ENCODE measurements at regions not wholly inside any gene's neighbourhood (a gene's known extent, or its start where the extent isn't known, plus 50 kb on each side); places are given as distances from the start of the nearest gene placed in this dataset.

DNA sequence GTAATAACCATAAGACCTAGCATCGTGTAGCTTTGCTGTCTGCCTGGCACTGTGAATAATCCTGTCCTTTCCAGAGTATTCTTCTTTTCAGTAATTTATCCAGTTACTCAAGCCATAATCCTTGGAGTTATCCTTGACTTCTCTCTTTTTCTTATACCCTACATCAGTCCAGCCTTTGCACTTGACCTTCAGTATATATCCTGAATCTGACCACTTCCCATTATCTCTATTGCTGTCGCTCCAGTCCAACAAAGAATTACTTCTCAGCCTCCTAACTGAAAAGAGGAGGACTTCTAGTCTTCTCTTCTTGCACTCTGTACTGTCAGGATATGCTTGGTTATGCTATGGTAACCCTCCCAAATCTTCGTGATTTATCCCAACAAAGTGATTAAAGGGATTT is 393.8 kb downstream of the SHQ1 start:
- TF ChIP-seq, protein P1, sequence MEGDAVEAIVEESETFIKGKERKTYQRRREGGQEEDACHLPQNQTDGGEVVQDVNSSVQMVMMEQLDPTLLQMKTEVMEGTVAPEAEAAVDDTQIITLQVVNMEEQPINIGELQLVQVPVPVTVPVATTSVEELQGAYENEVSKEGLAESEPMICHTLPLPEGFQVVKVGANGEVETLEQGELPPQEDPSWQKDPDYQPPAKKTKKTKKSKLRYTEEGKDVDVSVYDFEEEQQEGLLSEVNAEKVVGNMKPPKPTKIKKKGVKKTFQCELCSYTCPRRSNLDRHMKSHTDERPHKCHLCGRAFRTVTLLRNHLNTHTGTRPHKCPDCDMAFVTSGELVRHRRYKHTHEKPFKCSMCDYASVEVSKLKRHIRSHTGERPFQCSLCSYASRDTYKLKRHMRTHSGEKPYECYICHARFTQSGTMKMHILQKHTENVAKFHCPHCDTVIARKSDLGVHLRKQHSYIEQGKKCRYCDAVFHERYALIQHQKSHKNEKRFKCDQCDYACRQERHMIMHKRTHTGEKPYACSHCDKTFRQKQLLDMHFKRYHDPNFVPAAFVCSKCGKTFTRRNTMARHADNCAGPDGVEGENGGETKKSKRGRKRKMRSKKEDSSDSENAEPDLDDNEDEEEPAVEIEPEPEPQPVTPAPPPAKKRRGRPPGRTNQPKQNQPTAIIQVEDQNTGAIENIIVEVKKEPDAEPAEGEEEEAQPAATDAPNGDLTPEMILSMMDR (IDR thresholded peaks at IDR 0.05): no peak
- no peak for TF ChIP-seq POLR2A (IDR thresholded peaks at IDR 0.05)

Measured in right lobe of liver (tissue), 4 donors.